HepG2 (cell line): ENCODE measurements at regions not wholly inside any gene's neighbourhood (a gene's known extent, or its start where the extent isn't known, plus 50 kb on each side); places are given as distances from the start of the nearest gene placed in this dataset.

Experiments used
- ATF7 ChIP-seq, 2 experiments: fragments of 450-650 bp in 1 of 2; sonication (generic) in 1 of 2; formaldehyde crosslinking in 1 of 2; IDR thresholded peaks; 2 replicates each; pipeline versions ENCODE4 v1.4.0 to v1.6.1; 2016 to 2020; ENCODE audit warnings: antibody characterized with exemption in 1 of 2, mild to moderate bottlenecking in 1 of 2, missing genetic modification reagents in 1 of 2
- CCDC6 ChIP-seq: sonication (generic); formaldehyde crosslinking; IDR thresholded peaks from 2 replicates; pipeline ENCODE4 v1.8.1; 2022; ENCODE audit warnings: mild to moderate bottlenecking, missing genetic modification reagents, moderate library complexity
- ELF4 ChIP-seq: sonication (generic); formaldehyde crosslinking; IDR thresholded peaks from 2 replicates; pipeline ENCODE4 v1.5.0; 2020; ENCODE audit warnings: missing genetic modification reagents, mild to moderate bottlenecking, moderate library complexity, borderline replicate concordance
- FOXC1 ChIP-seq: sonication (generic); formaldehyde crosslinking; IDR thresholded peaks from 2 replicates; pipeline ENCODE4 v1.8.0; 2022; ENCODE audit warnings: mild to moderate bottlenecking, missing genetic modification reagents, borderline replicate concordance
- GPBP1L1 ChIP-seq: sonication (generic); formaldehyde crosslinking; IDR thresholded peaks from 2 replicates; pipeline ENCODE4 v1.5.0; 2020; ENCODE audit warnings: mild to moderate bottlenecking, missing genetic modification reagents
- HDAC2 ChIP-seq: sonication (generic); formaldehyde crosslinking; IDR thresholded peaks from 2 replicates; pipeline ENCODE4 v1.4.0; 2020; ENCODE audit warnings: missing genetic modification reagents
- HMG20A ChIP-seq: IDR thresholded peaks from 2 replicates; pipeline ENCODE4 v1.6.1; 2016; ENCODE audit warnings: borderline replicate concordance
- MLX ChIP-seq: IDR thresholded peaks from 2 replicates; pipeline ENCODE4 v1.6.1; 2016
- NFAT5 ChIP-seq: sonication (generic); formaldehyde crosslinking; IDR thresholded peaks from 2 replicates; pipeline ENCODE4 v1.4.0; 2020; ENCODE audit warnings: missing genetic modification reagents
- REL ChIP-seq: sonication (generic); formaldehyde crosslinking; conservative IDR thresholded peaks from 2 replicates; pipeline ENCODE4 v1.8.0; 2022; ENCODE audit warnings: mild to moderate bottlenecking, missing genetic modification reagents, moderate library complexity
- SMAD3 ChIP-seq: sonication (generic); formaldehyde crosslinking; IDR thresholded peaks from 2 replicates; pipeline ENCODE4 v1.4.0; 2020; ENCODE audit warnings: missing genetic modification reagents
- SRY ChIP-seq: sonication (generic); formaldehyde crosslinking; IDR thresholded peaks from 2 replicates; pipeline ENCODE4 v1.8.0; 2022; ENCODE audit warnings: mild to moderate bottlenecking, missing genetic modification reagents
- TEAD3 ChIP-seq: optimal IDR thresholded peaks from 2 replicates; pipeline ENCODE3; 2016; ENCODE audit warnings: borderline replicate concordance
- U2AF1 ChIP-seq: fragments of 200-400 bp; formaldehyde crosslinking; optimal IDR thresholded peaks from 2 replicates; pipeline ENCODE3; 2017; ENCODE audit warnings: mild to moderate bottlenecking, low read depth, low read length
- ZGPAT ChIP-seq: IDR thresholded peaks from 2 replicates; pipeline ENCODE4 v1.6.1; 2016; ENCODE audit warnings: mild to moderate bottlenecking
- ZNF101 ChIP-seq: sonication (generic); formaldehyde crosslinking; IDR thresholded peaks from 2 replicates; pipeline ENCODE4 v1.4.0; 2020; ENCODE audit warnings: mild to moderate bottlenecking, low read depth, missing genetic modification reagents, borderline replicate concordance
- ZNF430 ChIP-seq: sonication (generic); formaldehyde crosslinking; IDR thresholded peaks from 2 replicates; pipeline ENCODE4 v1.9.0; 2021; ENCODE audit warnings: mild to moderate bottlenecking, missing genetic modification reagents
- ZNF451 ChIP-seq: sonication (generic); formaldehyde crosslinking; IDR thresholded peaks from 2 replicates; pipeline ENCODE4 v1.5.0; 2020; ENCODE audit warnings: mild to moderate bottlenecking, missing genetic modification reagents
- ZNF564 ChIP-seq: sonication (generic); formaldehyde crosslinking; IDR thresholded peaks from 2 replicates; pipeline ENCODE4 v1.8.1; 2023; ENCODE audit warnings: mild to moderate bottlenecking, missing genetic modification reagents
- TF ChIP-seq, protein P1 (sequence below): sonication (generic); formaldehyde crosslinking; IDR thresholded peaks from 2 replicates; pipeline ENCODE4 v1.4.0; 2020; ENCODE audit warnings: mild to moderate bottlenecking, missing genetic modification reagents
- TF ChIP-seq, protein P2 (sequence below): sonication (generic); formaldehyde crosslinking; conservative IDR thresholded peaks from 2 replicates; pipeline ENCODE4 v1.8.0; 2022; ENCODE audit warnings: missing genetic modification reagents

DNA sequence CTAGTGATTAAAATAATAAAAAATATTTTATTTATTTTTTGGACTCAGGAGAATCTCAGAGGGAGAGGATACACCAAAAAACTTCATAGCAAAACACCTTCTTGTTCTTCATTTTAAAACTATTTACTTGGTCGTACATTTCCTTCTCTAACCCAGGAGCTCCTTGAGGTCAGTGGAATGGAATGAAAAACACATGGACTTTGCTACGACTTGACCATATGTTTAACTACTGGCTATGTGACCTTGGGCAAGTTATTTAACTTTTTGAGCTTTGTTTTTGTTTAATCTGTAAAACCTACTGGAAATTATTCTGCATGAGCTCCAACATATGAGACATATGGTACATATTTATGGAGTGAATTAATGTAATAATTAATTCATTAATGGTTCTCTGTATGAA is 1005.5 kb upstream of the CITED2 start (continued):
- TF ChIP-seq MLX = no peak; the same call in 1 of the 2 replicates
- TF ChIP-seq REL (CRISPR knock-in tag) = no peak
- 0 out of 2 replicates have a peak, but pooled peaks have one; percentile 25 for TF ChIP-seq HDAC2 (CRISPR knock-in tag)
- TF ChIP-seq ZGPAT (CRISPR knock-in tag) = no peak
- TF ChIP-seq, protein P1, sequence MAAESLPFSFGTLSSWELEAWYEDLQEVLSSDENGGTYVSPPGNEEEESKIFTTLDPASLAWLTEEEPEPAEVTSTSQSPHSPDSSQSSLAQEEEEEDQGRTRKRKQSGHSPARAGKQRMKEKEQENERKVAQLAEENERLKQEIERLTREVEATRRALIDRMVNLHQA (CRISPR knock-in tag) = no peak
- no peak for TF ChIP-seq U2AF1
- no peak for TF ChIP-seq CCDC6
- no peak for TF ChIP-seq FOXC1 (CRISPR knock-in tag)
- no peak for TF ChIP-seq ZNF451 (CRISPR knock-in tag)
- TF ChIP-seq, protein P2, sequence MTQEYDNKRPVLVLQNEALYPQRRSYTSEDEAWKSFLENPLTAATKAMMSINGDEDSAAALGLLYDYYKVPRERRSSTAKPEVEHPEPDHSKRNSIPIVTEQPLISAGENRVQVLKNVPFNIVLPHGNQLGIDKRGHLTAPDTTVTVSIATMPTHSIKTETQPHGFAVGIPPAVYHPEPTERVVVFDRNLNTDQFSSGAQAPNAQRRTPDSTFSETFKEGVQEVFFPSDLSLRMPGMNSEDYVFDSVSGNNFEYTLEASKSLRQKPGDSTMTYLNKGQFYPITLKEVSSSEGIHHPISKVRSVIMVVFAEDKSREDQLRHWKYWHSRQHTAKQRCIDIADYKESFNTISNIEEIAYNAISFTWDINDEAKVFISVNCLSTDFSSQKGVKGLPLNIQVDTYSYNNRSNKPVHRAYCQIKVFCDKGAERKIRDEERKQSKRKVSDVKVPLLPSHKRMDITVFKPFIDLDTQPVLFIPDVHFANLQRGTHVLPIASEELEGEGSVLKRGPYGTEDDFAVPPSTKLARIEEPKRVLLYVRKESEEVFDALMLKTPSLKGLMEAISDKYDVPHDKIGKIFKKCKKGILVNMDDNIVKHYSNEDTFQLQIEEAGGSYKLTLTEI (CRISPR knock-in tag) = no peak
- TF ChIP-seq ATF7 (IDR thresholded peaks at IDR 0.05) = no peak
- TF ChIP-seq ATF7 (CRISPR knock-in tag; IDR thresholded peaks at IDR 0.05) = no peak; the same call in 1 of the 2 replicates
- TF ChIP-seq HMG20A = peak; percentile 89; the same call in 1 of the 2 replicates
- TF ChIP-seq SMAD3 (CRISPR knock-in tag) = no peak
- TF ChIP-seq SRY = no peak
- TF ChIP-seq ZNF564 (CRISPR knock-in tag) = no peak
- TF ChIP-seq TEAD3 = peak; percentile 86
- TF ChIP-seq GPBP1L1 (CRISPR knock-in tag) = no peak
- no peak for TF ChIP-seq ELF4 (CRISPR knock-in tag)
- TF ChIP-seq ZNF101 (CRISPR knock-in tag) = no peak
- no peak for TF ChIP-seq NFAT5 (CRISPR knock-in tag)
- no peak for TF ChIP-seq ZNF430 (CRISPR knock-in tag)
